ENCODE measurements at regions not wholly inside any gene's neighbourhood (a gene's known extent, or its start where the extent isn't known, plus 50 kb on each side); places are given as distances from the start of the nearest gene placed in this dataset.
A peak's percentile ranks its signal among the peaks of the same experiment; 100 is the strongest.

DNA sequence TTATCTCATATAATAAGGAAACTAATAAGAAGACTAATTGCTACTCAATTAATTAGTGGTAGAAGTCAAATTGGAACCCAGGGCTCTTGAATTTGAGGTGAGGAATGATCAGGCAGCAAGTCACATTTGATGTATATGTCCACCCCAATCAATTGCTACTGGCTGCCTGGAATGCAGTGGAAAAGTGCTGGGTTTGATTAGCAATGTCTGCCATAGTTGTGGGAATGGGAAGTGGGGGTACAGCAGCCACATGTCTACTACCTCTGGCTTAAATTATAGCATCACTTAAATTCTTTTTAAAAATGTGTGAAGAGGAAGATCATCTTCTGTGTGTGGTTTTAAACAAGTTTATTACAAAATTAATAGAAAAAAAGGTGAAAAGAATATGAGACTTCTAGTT, 50.8 kb upstream of the NAV2 start:
- no peak for DNase-seq

GRCh38 chr11:19660076-19660475, 52.6 kb upstream of the NAV2 start:
- no peak for DNase-seq

- no peak for DNase-seq
Observed at GRCh38 chr11:19659529-19659928, 53.1 kb upstream of the NAV2 start.

DNA sequence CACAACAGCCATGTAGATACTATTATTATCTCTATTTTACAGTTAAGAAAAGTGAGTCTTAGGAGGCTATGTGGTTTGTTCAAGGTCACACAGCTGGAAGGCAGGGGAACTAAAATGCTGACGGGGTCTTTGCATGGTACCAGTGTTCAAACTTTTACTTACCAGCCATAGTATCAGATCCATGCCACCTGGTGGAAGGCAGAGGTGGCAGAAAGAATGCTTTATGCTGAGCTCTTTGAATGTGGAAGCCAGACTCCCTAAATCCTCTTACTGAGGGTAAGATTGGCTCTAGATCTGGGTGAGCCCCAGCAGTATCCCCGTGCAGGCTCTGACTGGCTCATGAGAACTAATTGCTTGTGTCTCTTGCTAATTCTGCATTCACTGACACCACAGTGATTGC, 54.3 kb upstream of the NAV2 start:
- no peak for DNase-seq

DNA sequence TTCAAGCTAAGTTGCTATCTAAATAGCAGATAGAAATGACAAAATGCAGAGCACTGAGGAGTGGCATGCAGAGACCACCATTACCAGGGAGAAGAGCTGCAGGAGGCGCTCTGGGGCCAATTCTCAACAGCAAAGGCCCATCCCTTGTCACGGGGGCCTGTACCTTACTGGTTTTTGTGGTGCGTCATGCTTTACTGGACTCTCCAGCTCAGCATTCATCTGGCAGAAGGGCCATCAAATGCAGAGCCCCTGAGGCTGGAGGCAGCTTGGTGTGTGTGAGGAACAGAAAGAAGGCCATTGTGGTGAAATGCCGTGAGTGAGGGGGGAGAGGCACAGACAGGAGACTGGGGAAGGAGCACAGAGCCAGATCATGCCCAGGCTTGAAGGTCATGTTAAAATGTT, 56.5 kb upstream of the NAV2 start:
- DNase-seq, result no peak

DNA sequence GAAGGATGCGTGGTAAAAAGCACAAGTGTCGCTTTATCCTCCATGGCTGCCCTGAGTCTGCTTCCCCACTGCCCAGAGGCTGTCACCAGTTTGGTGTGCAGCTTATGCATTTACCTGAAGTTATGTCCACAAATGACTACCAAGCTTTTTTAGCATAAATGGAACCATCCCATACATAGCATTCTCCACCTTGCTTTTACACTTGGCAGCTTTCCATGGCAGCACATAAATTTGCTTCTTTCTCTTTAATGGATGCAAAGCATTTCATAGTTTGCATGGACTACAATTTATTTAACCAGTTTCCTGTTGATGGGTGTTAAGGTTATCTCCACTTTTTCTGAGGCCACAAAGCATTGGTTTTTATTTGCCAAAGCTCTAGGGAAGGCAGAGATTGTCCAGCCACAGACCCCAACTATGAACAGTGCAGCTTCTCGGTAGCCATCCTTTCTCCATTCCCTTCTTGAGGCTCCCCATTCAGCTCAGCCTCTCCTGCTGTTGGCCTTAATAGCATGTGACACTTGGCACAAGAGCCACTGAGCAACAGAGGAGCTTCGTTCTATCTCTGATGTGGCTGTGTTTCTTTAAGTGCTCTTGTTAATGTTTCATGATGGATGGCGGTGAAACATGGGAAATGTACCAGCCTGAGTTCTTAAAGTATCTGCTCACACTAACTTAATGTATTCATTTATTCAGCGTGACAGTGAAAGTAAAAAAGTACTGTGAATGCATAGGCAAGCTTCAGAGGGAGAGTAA, 59.8 kb upstream of the NAV2 start:
- DNase-seq, result no peak

DNA sequence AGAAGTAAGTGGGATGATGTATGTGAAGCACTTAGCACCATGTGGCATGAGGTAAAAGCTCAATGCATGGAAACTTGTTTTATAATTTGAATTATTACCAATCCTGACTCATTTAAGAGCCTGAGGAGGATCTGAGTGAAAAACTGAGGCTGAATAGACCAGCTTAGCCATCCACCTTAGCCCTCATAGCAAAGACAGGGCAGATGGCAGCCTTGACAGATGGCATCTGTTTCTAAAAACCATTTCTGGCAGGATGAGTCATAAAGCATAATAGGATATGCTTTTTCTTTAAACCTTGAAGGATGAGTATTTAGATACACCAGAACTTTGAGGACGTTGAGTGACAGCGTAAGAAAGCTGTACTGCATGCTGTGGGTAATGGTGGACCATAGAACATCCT, 61.0 kb upstream of the NAV2 start:
- no peak for DNase-seq

- no peak for DNase-seq
Observed at GRCh38 chr11:19651028-19651427, 61.6 kb upstream of the NAV2 start.

DNA sequence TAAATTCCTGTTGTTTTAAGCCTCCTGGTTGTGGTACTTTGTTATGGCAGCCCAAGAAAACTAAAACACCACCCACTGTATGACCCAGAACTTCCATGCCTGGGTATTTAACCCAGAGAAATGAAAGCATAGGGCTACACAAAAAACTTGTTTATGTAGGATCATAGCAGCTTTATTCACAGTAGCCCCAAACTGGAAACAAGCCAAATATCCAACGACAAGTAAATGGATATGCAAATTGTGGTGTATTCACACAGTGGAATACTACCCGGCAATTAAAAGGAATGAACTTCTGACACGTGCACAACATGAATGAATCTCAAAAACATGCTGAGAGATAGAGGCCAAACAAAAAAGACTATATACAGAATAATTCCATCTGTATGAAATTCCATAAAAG, 62.2 kb upstream of the NAV2 start:
- no peak for DNase-seq

GRCh38 chr11:19649751-19650150, 62.9 kb upstream of the NAV2 start:
- no peak for DNase-seq

DNA sequence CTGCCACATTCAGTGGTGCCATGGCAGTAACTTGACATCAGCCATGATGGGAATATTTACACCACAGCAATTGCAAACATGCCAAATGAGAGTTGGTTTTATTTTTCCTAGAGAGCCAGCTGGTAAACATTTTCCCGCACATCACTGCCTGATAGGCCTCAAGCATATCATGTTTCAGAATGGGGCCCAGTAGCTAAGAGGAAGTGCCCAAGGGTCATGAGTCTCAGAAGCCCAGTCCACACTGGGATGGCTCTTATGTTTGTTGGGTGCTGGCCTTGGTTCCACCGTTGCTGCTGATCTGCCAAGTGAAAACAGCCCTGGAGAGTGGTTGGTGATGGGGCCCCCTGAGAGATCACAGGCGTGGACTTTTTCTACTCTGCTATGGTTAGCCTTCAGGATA, 64.3 kb upstream of the NAV2 start:
- no peak for DNase-seq

GRCh38 chr11:19647816-19648215, 64.8 kb upstream of the NAV2 start:
- DNase-seq, result no peak

DNA sequence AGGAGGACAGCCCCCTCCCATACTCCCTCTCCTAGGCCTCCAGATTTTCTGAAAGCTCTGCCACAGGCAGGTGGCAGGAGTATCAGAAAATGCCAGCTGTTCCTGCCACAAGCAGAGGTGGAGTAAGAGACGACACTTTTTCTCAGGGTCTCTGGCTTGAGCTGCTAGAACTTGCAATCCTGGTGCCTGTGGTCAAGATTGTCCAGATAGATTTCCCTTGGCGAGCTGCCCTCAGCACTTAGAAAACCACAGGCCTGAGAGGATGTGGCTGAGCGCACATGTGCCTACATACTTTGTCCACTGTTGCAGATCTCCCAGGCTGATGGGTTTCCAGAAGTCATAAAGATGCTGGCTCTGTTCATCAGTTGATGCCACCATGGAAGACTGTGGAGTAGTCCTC, 65.7 kb upstream of the NAV2 start:
- no peak for DNase-seq

DNA sequence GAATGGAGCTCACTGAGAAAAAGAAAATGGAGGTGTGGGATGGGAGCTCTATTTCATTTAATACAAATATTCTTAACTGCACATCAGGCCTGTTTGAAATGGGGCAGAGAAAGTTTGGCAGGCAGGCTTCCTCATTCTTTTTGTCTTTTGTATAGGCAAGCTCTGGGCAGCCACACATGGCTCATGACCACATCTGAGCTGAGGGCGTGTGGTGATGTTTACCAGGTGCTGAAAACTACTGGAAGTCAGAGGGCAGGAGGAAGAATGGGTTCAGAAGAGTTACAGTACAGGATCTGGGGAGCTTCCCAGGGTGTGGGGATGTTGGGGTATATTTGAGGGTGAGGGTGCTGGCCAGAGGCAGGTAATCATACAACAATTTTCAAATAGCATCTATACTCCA, 66.3 kb upstream of the NAV2 start:
- no peak for DNase-seq

DNA sequence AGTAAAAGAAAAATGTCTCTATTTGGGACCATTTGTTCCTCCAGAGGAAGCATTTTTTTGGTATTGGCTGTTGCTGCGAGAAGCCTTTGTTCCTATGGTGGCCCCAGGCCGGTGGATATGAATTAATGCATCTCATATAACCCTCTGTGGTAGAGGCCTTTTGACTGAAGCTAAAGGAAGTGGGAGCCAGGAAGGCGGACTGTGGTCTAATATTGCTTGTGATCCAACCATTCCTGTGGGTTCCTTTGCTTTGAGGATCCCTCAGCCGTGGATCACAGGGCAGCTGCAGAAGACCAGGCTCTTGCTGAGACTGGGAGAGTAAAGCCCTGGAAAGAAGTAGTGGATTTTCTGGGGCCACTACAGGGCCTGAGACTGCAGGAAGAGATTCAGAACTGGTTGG, 68.3 kb upstream of the NAV2 start:
- DNase-seq, result no peak

DNA sequence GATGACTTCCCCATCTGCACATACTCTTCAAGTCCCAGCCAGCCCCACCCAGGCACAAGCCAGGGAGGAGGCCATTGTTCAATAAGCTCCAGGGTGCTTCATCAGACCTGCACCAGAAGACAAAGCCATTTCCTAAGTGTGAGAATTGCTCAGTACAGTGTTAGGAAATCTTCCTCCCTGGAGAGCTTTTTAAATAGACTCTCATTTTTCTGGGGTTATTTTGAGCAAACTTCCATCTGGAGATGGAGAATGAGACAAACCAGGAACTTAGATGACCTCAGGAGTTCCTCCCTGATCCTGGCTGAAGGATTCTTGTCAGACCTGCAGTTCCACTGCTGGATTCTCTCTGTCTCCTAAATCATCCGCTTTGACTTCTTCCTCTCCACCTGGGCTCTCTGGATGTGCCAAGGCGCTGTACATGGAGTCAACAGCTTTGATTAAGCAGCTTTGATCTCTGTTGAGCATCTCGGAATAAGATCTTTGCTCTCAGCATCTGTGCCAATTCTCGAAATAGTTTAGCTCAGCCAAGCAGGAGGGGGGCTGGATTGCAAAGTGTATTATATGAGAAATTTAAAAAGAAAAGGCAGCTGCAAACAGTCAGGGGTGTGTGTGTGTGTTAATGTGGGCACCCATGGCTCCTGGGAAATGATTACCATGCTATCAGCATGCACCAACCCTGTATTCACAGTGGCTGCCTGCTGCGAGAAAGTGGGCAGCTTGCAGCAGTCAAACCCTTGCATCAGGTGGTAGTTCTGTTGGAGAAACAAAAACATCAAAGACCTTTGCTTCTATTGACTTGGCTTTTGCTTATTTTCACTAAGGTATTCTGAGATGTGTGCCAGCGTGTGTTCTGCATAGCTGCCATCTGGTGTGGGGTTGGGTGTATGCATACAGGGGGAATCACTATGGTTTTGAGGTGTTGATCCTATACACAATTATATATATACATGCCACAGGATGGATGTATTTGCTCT, 70.2 kb upstream of the NAV2 start:
- DNase-seq, result no peak

DNA sequence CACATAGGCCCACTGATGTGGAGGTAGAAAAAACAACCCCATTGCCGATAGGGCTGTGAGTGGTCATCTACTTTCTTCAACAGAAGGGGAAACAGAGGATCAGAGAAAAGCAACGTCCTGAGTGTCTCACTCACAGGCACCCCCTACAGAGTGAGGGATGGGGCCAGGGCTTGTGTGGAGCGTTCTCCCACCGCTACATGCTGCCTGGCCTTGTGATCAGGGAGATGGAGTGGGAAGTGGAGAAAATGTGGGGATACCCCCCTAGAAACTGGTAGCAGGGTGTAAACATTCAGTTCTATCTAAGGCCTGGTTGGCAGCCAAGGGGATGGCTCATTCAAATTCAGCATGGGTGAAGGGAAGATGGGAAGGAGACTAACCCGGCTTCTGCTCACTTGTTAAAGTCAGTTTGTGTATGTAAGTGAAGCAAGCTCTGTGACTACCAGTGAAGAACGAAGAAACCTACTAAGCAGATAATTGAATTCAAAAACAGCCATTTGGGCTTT, 73.0 kb upstream of the NAV2 start:
- no peak for DNase-seq

GRCh38 chr11:19635332-19635731, 77.3 kb upstream of the NAV2 start:
- DNase-seq, result no peak

DNA sequence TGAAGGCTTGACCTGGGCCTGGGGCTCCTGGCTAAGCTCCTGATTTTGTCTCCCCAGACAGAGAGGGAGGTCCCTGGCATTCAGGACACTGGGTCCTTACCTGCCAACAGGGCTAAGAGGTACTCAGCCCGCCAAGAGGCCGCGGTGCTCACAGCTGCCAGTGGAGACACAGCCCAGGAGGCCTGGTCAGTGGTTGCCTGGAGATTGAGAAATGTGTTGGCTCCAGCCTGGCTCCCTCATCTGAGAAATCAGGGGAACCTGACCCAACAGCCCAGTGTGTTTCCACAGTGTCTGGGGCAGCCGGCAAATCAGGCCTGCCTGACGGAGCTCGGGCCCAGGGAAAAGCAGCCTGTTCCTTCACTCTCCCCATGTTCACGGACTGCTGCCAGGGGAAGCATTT, 79.4 kb upstream of the NAV2 start:
- DNase-seq, result peak; percentile 37

- DNase-seq, result no peak
Observed at GRCh38 chr11:19632499-19632834, 80.2 kb upstream of the NAV2 start.

DNA sequence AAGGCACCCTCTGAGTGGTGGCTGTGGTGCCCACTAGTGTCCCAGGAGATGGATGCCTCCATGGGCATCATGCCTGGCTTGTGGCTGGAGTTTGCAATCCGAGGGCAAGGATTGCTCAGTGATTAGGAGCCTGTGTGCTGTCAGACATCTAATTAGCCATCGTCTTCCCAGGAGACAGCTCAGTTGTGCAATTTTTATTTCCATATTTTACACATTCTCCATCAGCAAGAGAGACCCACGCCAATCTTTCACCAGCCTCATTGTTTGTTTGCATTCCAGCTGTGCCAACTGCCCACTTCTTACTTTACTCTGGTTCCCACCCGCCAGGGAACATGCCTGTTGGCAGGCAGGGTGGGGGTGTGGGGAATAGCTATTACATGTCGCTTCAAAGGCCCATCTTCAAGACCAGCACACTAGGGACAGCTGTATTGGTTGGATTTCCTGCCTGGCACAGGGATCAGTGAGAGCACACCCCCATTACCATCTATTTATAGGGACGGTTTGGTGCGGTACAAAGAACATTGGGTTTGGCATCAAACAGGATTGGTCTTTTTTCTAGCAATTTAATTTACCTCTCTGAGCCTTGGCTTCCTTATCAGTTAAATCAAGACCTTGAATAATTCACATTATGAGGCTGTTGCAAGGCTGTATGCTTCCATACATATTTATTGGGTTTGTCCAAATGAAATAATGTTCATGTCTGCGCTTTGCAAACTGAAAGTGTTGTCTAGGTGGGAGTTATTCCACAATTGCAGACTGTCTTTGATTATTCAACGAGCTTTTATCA, 80.7 kb upstream of the NAV2 start:
- DNase-seq, result no peak

- no peak for DNase-seq
Observed at GRCh38 chr11:19628018-19628417, 84.6 kb upstream of the NAV2 start.

DNA sequence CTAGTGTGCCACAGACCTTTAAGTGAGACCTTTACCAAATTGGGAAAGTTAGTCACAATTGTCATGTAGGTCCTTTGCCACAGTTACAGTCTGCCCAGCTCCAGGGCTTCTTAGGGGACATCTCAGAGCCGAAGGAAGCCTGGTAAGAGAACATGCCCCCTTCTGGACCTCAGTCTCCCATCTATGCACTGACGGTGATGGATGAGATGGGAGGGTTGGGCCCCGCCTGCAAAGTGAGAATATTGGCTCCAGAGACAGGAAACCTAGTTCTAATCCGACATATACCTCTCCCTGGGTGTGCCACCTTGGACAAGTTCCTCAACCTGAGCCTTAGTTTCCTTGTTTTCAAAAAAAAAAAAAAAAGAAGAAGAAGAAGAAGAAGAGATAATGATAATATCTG, 85.1 kb upstream of the NAV2 start:
- DNase-seq, result no peak

All from NCI-H1092 (cell line).